HS-5 (cell line): ENCODE measurements at regions not wholly inside any gene's neighbourhood (a gene's known extent, or its start where the extent isn't known, plus 50 kb on each side); places are given as distances from the start of the nearest gene placed in this dataset.
A peak's percentile ranks its signal among the peaks of the same experiment; 100 is the strongest.

Source experiments
- DNase-seq: peaks from one replicate; pipeline ENCODE4 v3.0.0-alpha.2; 2012; ENCODE audit warnings: low read depth

DNA sequence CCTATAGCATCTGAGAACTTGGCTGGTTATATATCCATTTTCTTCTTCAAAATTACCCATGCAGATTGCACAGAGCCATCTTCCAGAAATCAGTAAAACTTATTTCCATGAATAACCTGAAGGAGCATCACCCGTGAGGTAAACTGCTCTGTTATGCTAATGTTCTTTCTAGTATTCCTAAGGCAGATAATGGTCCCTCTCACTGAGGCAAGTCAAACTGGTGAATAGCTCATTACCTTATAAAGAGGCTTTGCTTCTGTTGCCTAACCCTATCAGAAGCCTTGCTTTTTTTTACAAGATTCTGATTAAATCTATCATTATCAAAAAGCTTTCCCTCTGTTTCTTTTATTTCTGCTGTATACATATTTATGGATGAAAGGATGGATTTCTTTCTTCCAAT is 307.6 kb upstream of the FLRT2 start:
- no peak for DNase-seq

DNA sequence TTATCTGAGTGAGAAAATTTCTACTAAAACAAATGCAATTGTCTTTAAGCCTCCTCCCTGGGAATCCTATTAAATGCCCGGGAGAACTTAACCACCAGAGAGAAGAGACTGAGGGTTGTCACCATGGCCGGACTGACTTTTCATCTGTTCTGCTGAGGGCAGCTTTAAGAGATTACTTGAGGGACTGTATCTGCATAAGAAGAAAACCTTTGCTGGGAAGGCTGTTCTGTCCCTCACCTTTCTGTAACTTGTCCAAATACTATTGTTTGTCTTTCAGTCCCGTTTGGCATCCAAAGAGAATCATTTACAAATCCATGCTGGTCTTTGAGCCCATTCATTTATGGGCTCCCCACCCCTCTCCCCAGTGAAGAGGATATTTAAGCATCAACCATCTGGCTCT is 306.3 kb upstream of the FLRT2 start:
- DNase-seq = no peak

DNA sequence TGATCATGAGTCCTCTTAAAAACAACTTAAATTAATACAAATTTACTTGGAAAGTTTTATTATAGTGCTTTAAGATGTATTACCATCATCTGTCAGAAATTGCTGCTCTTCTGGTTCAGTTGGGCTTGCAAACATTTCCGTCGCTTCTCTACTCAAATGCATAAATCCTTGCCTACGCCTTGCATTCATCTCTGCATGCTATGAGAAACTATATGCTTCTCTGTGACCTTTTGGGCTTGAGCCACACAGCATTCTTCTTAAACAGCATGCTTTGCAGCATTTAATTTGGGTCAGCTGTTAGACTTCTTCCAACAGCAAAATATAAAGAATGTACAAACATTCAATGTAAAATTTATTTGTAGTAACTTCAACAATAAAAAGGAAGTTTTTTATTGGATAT is 305.7 kb upstream of the FLRT2 start:
- DNase-seq = no peak

- peak; percentile 50 for DNase-seq
Measured at GRCh38 chr14:85233756-85234155, 296.2 kb upstream of the FLRT2 start.

DNA sequence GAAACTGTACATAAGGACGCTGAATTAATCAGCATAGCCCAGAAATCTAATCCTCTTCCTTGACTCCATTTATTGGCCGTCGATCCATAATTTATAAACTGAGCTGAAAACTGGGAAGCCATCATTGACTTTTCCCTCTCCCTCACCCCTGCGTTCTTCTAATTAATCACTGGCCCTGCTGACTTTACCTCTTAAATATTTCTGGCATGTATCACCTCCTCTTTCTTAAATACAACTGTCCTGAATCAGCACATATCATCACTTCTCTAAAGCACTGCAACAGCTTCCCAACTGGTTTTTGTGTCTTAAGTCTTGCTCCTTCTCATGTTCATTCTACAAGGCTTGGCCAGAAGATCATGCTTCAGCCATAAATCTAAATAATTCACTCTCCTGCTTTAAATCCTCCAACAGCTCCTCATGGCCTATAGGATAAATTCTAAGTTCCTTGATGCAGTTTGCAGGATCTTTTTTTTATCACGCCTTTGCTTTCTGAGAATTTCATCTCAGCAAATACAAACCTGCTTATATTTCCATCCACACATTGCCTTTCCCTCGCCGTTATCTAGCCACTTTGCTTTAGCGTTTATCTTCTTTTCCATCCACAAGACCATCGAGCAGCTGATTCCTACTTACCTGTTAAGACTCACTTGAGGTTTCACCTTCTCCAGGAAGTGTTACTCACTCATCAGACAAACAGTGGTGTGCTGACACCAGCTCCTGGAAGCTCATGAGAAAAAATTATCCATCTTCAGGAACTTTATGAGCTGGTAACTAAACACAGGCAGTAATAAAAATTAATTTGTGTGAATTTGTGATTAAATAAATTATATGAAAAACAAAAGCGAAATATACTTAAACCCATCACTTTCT is 295.6 kb upstream of the FLRT2 start:
- DNase-seq = peak; percentile 50

DNA sequence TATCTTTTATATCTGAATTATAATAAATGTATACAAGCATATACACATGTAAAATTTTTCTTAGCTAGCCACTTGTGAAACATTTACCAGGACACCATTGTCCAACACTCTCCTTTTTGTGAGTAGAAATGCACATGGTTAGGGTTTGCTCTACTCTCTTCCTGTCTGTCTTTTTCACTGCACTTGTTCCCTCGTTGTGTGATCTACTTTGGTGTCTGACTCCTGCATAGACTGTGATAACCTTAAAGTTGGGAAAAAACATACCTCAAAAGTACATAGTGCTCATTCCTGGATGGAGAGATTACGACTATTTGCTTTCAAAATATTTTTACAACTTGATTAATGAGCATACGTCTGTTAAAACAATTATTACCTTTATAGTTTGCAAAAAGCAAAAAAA is 294.1 kb upstream of the FLRT2 start:
- DNase-seq = no peak

GRCh38 chr14:85236296-85236695 is 293.6 kb upstream of the FLRT2 start:
- no peak for DNase-seq

GRCh38 chr14:85239791-85240190 is 290.2 kb upstream of the FLRT2 start:
- no peak for DNase-seq

DNA sequence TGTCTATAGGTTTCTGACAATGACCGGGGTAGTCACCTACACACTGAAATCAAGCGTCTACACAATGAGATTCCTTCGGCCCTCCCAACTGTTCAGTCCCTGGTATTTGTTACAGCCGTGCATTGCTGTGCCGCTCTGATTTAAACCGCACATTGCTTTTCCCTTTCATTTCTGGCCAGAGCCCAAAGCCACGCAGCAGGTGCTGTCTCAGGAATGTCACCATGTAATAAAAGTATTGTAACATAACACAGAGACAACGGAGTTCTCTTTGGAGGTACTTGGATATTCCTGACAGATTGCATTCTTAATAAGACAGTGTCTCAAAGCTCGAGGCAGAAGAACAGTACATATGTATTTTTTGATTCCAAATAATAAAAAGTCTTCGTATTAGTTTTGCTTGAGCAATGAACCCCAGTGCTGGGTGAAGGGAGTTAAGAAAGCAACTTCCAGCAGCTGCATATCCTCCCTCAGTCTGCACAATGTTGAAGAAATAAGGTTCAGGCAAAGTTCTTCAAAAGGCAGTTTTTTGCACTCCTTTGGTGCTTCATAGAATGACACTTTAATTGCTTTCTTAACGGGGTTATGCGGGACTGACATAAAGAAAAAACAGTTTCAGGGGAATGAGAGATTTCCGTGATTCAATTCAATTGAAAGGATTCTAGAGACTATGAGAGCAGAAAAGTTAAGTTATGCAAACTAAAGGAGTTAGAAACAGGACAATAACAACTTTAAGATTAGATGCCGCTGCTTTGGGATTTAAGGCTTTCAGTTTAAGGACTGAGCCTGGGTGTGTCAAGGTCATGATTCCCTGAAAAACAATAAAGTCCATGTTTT is 288.7 kb upstream of the FLRT2 start:
- DNase-seq = no peak

DNA sequence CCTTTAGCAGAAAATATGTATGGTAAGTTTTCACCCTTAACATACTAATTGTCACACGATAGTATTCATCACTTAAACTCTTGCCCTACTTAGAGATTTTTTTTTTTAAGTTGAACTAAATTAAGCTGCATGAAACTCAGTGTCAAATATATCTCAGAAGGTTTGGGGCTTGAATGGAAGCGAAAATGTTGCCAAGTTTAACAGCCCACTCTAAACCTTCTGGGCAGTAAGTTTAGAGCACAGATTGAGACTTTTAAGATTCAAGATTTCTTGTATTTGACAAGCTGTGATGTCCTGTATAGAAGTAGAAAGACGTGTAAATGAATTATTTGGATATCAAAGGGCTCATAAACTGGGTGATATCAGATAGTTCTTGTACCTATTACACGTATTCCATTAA is 287.3 kb upstream of the FLRT2 start:
- DNase-seq = no peak

- DNase-seq = no peak
Measured at GRCh38 chr14:85243321-85243720, 286.6 kb upstream of the FLRT2 start.

- no peak for DNase-seq
Measured at GRCh38 chr14:85247071-85247470, 282.9 kb upstream of the FLRT2 start.

DNA sequence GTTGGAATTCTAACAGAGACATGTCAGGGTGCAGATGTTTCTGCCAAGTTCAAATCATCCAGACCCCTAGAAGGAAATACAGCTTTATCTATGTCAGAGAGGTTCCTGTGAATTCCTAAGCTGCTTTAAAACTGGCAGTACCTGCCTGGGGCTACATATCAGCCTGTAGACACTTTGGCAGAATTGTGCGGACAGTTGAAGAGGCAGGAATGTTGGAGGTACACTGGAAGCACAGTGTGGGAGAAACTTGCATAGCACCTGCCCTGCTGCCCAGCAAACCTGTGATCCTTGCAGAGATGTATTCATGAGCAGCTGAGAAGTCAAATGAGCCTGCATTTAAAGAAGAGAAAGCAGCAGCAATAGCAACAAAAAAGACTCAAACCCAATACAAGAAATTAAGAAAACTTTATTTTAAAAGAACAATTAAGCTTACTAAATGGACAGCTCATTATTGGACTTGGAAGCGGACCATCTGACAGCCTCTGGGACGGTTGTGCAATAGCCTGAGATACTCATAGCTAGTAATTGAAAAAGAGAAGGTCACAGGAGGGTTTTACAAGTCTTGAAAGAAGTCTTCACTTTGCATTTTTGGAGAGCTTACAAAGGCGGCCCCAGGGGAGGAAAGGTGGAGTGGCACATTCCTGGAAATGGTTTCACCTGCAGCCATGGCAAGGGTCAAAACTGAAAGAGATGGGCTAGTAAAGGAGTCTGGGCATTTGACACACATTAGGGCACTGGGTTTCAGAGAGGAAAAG is 280.9 kb upstream of the FLRT2 start:
- no peak for DNase-seq

- DNase-seq = no peak
Measured at GRCh38 chr14:85250414-85251189, 279.3 kb upstream of the FLRT2 start.

GRCh38 chr14:85252011-85252410 is 277.9 kb upstream of the FLRT2 start:
- peak; percentile 84 for DNase-seq

DNA sequence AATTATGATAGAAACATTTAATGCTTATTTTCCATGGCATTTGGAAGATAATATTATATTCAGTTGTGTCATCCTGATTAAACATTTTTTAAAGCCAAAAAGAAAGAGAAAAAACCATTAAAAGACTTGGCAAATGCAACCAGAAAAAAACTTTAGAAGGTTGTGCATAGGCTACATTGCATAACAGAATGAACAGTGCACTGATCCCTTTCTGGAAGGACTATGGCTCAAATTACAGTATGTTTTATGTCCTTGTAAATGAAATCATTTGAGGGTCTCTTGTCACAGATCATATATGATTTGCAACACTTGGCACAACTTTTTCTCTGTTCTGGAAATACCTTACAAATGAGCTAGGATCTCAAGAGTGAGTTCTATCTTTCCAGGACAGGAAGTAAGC is 275.2 kb upstream of the FLRT2 start:
- DNase-seq = no peak

GRCh38 chr14:85257287-85257686 is 272.7 kb upstream of the FLRT2 start:
- no peak for DNase-seq

DNA sequence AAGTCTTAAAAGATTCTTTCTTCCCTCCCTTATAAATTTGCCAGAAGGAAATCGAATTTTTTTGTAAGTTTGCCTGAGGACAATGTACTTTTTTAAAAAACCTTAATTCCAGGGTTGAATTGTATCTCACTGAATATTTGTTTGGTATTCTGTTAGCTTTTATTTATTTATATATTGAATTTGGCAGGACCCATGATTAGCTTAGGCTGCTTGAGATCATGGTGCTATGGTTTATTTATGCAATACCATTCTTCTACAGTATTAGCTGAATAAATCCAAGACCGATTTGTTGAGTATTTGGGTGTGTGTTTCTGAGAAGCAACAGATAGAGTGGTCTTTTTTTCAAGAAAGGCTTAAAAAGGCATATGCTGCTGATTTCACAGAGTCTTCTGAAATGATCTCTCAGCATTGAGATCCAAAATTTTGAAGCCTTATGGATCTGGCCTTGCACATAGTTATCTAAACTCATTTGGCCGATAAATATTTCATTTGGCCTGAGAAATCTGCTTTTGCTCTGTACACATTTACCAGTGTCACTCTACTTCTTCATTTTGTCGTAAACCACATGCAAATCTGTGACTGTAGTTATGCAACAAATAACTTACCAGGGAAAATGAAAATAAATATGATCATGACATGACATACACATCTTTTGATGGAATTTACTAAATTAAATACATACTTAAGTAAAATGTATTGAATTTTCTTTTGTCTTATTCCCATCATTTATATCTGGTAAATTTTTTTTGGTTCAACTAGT is 265.8 kb upstream of the FLRT2 start:
- DNase-seq = no peak

GRCh38 chr14:85273099-85273677 is 256.8 kb upstream of the FLRT2 start:
- DNase-seq = no peak

DNA sequence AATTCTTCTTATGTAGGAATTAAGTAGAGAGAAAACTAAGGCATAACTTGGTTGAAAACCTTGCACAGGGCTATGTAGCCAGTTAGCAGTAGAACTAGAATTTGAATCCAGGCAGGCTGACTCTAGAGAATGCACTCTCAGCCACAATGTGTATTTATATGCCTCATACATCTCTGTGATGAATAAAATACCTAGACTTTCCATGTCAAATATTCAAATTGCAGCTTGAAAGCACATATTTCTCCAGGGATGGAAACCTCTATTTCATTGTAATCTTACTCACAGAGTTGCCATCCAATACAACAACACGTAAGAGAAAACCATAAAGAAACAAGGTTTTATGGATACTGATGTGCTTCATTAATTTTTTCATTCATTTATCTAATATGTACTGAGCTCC is 256.0 kb upstream of the FLRT2 start:
- no peak for DNase-seq
